ENCODE measurements at regions not wholly inside any gene's neighbourhood (a gene's known extent, or its start where the extent isn't known, plus 50 kb on each side); places are given as distances from the start of the nearest gene placed in this dataset.

- H3K9me3 ChIP-seq (ENCODE audit: insufficient read depth, low read length), result no peaks in the 10 kb centered on the region
- no peaks in the 10 kb centered on the region for H3K27me3 ChIP-seq (ENCODE audit: low read length)
- no peak overlapping the region for H3K4me3 ChIP-seq (ENCODE audit: insufficient read depth, low read length, poor library complexity, severe bottlenecking)
- H3K27ac ChIP-seq (ENCODE audit: low read depth, low read length), result no peak overlapping the region
- H3K9me2 ChIP-seq (replicated peaks; ENCODE audit: insufficient read depth, low read length), result no peaks in the 10 kb centered on the region
- H3K79me2 ChIP-seq (ENCODE audit: insufficient read depth, low read length), result no peaks in the 10 kb centered on the region
- no peaks in the 10 kb centered on the region for H3F3A ChIP-seq (ENCODE audit: insufficient read depth)
- no peak overlapping the region for H2AFZ ChIP-seq (ENCODE audit: low read depth, low read length, severe bottlenecking)
- H3K4me2 ChIP-seq (ENCODE audit: low read depth, low read length, poor library complexity, severe bottlenecking), result no peak overlapping the region
- no peaks in the 10 kb centered on the region for H3K36me3 ChIP-seq (ENCODE audit: low read length)
- no peaks in the 10 kb centered on the region for H4K20me1 ChIP-seq (ENCODE audit: low read depth, low read length)
- no peak overlapping the region for H3K9ac ChIP-seq (ENCODE audit: low read length)
- TF ChIP-seq EZH2phosphoT487 (conservative IDR thresholded peaks at IDR 0.05; ENCODE audit: low read length), result no peak
- no peak for TF ChIP-seq CTCF (IDR thresholded peaks at IDR 0.05; ENCODE audit: insufficient read depth, low read length, poor library complexity, severe bottlenecking)
Observed at GRCh38 chr21:28663111-28663693, 329.5 kb downstream of the LTN1 start.

- no peaks in the 10 kb centered on the region for H3K79me2 ChIP-seq (ENCODE audit: insufficient read depth, low read length)
- no peaks in the 10 kb centered on the region for H3F3A ChIP-seq (ENCODE audit: insufficient read depth)
- H3K36me3 ChIP-seq (ENCODE audit: low read length), result no peaks in the 10 kb centered on the region
- H2AFZ ChIP-seq (ENCODE audit: low read depth, low read length, severe bottlenecking), result no peak overlapping the region
- H3K9me3 ChIP-seq (ENCODE audit: insufficient read depth, low read length), result no peaks in the 10 kb centered on the region
- H3K27ac ChIP-seq (ENCODE audit: low read depth, low read length), result no peak overlapping the region
- H3K9me2 ChIP-seq (replicated peaks; ENCODE audit: insufficient read depth, low read length), result no peaks in the 10 kb centered on the region
- H3K27me3 ChIP-seq (ENCODE audit: low read length), result no peaks in the 10 kb centered on the region
- no peak overlapping the region for H3K4me3 ChIP-seq (ENCODE audit: insufficient read depth, low read length, poor library complexity, severe bottlenecking)
- TF ChIP-seq EZH2phosphoT487 (conservative IDR thresholded peaks at IDR 0.05; ENCODE audit: low read length) (no peak), CTCF (IDR thresholded peaks at IDR 0.05; ENCODE audit: insufficient read depth, low read length, poor library complexity, severe bottlenecking) (no peak)
- no peak overlapping the region for H3K9ac ChIP-seq (ENCODE audit: low read length)
- H3K4me2 ChIP-seq (ENCODE audit: low read depth, low read length, poor library complexity, severe bottlenecking), result no peak overlapping the region
- no peaks in the 10 kb centered on the region for H4K20me1 ChIP-seq (ENCODE audit: low read depth, low read length)
Observed at GRCh38 chr21:28657566-28657965, 335.1 kb downstream of the LTN1 start.

- H3K36me3 ChIP-seq (ENCODE audit: low read length), result no peaks in the 10 kb centered on the region
- H2AFZ ChIP-seq (ENCODE audit: low read depth, low read length, severe bottlenecking), result no peak overlapping the region
- H4K20me1 ChIP-seq (ENCODE audit: low read depth, low read length), result no peaks in the 10 kb centered on the region
- H3K4me2 ChIP-seq (ENCODE audit: low read depth, low read length, poor library complexity, severe bottlenecking), result no peak overlapping the region
- no peaks in the 10 kb centered on the region for H3F3A ChIP-seq (ENCODE audit: insufficient read depth)
- no peak overlapping the region for H3K4me3 ChIP-seq (ENCODE audit: insufficient read depth, low read length, poor library complexity, severe bottlenecking)
- no peaks in the 10 kb centered on the region for H3K79me2 ChIP-seq (ENCODE audit: insufficient read depth, low read length)
- no peak overlapping the region for H3K9ac ChIP-seq (ENCODE audit: low read length)
- H3K27me3 ChIP-seq (ENCODE audit: low read length), result no peaks in the 10 kb centered on the region
- H3K27ac ChIP-seq (ENCODE audit: low read depth, low read length), result no peak overlapping the region
- TF ChIP-seq CTCF (IDR thresholded peaks at IDR 0.05; ENCODE audit: insufficient read depth, low read length, poor library complexity, severe bottlenecking), result no peak
- no peak for TF ChIP-seq EZH2phosphoT487 (conservative IDR thresholded peaks at IDR 0.05; ENCODE audit: low read length)
- H3K9me3 ChIP-seq (ENCODE audit: insufficient read depth, low read length), result no peaks in the 10 kb centered on the region
- no peaks in the 10 kb centered on the region for H3K9me2 ChIP-seq (replicated peaks; ENCODE audit: insufficient read depth, low read length)
Observed at GRCh38 chr21:28655471-28655870, 337.2 kb downstream of the LTN1 start.
